DMS79 treated with DMSO at 0.1 percent for 48 hours (cell line): ENCODE measurements at regions not wholly inside any gene's neighbourhood (a gene's known extent, or its start where the extent isn't known, plus 50 kb on each side); places are given as distances from the start of the nearest gene placed in this dataset.

ENCODE experiments used
- DNase-seq: peaks from one replicate; lab custom pipeline; 2025; lab: John Stamatoyannopoulos, UW

DNA sequence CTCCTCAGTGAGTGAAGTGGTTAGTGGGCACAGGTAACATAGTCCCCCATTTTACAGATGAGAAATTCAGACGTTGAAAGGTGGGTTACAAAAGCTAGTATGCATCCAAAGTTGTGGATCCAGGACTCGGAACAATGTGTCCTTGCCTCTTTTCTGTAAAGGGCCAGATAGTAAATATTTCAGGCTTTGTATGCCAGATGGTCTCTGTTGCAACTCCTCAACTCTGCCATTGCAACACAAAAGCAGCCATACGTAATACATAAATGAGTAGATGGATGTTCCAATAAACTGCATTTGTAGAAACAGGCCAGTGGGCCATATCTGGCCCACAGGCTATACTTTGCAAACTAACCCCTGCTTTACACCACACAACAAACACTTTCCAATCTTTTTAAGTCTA lies 166.6 kb upstream of the PKDCC start:
- DNase-seq: no peak

DNA sequence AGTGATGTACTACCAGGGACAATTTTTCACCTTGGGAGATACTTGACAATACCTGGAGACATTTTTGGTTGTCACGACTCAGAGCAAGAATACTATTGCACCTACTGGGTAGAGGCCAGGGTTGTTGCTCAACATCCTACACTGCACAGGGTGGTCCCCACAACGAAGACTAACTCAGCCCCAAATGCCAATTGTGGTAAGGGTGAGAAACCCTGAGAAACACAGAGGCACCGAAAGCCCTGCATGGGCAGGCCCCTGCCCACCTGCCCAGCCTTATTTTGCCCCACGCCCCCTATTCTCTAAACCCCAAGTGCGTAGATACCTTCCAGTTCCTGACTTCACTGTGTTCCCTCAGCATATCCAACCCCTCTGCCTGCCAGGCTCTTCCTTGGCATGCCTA lies 163.1 kb upstream of the PKDCC start:
- DNase-seq: no peak

DNA sequence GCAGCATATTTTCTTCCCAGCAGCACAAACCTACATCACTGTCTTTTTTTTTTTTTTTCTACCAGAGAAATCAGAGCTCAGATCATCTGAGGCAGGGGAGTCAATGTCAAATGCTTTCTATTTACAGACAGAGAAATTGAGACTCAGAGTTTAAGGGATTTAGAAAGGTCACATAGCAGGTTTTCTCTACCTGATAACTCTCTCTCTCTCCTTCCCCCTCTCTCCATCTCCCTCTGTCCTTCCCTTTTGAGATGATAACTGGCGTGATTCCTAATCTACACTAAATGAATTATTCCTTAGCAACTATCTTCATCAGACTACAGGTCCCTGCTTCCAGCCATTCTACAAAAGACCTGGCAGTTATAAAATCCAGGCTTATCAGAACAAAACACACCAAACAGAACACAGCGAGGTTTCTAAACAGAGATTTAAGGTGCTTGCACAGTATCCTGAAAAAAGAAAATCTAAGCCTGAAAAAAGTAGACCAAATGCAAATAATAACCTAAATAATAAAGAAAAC lies 161.6 kb upstream of the PKDCC start:
- no peak for DNase-seq

DNA sequence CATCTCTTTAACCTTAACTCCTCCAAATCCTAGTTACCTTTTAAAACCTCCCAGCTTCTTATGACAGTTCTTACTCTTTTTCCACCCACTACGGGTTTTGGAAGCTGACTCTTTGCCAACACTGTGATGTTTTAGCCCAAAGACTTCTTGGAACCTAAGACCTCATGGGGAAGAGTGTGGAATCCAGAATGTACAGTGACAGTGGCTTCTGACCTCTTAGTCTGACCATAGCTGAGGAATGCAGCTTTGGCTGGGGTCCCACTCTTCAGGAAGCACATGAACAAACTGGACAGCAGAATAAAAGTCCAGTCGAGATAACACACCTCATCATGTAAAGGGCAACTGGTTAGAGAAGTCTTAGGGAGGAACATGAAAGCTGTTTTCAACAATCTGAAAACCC lies 161.1 kb upstream of the PKDCC start:
- no peak for DNase-seq

DNA sequence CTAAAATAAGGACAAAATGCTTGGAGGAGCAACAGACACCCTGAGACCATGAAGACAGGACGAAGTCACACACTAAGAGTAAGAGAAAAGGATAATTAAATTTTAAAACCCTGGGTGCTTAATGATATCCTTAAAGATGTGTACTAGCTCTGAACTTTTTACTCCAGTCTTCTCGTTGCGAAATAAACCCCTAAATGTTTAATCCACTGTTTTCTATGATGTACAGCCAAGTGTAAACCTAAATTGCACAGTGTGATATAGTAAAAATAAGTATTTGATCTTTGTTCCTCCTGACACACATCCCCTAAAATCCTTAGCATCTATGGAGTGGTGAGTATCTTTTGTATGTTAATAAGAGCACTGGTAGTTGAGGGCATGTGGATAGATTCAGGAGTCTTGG lies 157.5 kb upstream of the PKDCC start:
- DNase-seq: no peak

DNA sequence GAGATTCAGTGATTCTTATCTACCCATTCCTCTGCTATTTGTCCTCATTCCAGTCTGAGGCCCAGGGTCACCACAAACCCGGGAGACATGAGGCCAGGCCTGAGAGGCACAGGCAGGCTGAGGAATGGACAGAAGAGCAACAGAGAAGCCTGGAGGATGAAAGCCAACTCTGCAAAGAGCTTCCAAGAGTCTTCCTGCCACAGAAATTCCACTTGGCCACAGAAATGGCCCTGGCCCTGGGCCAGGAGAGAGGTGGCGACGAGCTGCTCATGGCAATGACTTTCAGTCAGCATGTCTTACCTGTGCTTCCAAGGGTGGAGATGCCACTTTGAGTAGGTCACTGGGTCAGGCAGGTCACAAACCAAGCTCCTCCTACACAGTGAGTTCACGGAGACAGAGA lies 155.3 kb upstream of the PKDCC start:
- no peak for DNase-seq

DNA sequence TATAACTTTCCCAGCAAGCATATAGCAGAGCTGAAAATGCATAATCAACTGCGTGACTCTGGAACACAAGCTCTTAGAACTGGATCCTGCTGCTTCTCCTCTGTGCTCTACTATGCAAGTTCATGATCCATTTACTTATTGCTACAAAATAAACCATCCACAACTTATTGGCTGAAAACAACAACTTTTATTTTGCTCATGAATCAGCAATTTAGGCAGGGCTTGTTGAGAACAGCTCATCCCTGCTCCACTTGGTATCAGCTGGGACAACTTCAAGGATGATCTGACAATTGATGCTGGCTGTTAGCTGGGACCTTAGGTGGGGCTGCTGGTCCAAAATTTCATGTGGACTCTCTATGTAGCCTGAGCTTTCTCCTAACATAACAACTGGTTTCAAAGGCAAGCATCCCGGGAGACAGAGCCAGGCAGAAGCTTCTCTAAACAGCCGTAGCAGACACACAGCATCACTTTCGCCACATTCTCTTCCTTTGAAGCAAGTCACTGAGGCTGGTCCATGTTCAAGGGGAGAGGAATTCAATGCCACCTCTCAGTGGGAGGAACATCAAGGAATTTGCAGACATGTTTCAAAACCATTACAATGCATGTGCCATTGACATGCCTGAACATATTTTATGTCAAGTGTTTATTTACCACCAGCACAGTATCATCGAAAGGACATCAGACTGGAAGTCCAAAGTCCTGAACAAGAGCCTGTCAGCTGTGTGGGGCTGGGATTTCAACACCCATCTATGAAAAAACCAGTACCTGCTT lies 153.1 kb upstream of the PKDCC start:
- no peak for DNase-seq

DNA sequence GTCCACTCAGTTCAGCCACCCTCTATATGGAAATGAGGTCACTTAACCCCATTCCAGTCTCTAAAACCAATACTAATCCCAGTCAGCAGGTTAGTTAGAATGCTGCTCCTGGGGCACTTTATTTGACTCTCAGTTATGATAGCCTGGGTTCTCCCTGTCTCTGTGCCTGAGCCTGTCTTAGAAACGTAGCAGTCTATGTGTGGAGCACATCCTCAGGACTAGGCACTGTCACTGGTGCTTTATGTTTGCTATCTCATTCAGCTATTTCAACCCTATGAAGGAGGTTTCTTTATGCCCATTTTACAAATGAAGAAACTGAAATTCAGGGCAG lies 152.5 kb upstream of the PKDCC start:
- DNase-seq: no peak

DNA sequence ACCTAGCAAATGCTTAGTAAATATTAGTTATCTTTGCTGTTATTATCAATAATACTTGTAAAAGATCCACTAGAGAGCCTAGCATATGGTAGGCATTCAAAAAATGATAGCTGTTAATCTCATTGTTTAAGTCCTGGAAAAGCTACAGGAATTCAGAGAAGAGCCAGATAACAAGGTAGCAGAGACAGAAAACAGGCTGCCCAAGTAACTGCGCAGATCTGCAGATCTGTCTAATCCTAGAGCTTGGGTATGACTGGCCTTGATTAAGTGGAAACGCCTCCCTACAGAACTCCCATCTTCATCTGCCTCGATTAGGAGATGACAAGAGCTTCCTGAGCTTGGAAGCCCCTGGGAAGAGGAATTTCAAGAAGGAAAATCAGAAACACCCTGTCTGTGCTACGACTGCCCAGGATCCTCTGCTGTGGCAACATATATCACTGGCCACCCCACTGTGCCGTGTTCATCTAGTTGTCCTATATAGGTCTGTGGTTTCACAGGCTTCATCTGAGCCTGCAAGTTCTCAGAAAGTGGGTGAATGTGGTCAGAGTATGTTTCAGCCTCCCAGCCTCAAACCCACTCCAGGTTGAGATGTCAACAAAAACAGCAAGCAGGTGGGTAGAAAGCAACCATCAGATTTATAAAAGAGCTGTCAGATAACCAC lies 151.5 kb upstream of the PKDCC start:
- no peak for DNase-seq

DNA sequence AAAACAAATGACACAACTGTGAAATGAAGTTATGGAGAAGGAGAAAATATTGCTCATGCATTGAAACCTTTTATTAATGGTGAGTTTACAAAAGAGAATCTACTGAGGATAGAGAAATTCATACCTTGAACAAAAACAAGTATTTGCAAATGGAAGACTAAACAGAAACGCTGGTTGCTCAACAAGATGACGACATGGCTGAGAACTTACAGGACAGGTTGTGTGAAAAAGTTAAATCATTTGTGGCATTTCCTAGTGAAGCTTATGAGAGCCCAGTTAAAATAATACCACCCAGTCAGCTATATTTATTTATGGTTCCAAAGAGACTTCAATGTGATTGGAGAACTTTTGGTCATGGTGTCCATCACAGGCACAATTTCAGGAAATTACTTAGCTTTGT lies 148.6 kb upstream of the PKDCC start:
- DNase-seq: no peak

DNA sequence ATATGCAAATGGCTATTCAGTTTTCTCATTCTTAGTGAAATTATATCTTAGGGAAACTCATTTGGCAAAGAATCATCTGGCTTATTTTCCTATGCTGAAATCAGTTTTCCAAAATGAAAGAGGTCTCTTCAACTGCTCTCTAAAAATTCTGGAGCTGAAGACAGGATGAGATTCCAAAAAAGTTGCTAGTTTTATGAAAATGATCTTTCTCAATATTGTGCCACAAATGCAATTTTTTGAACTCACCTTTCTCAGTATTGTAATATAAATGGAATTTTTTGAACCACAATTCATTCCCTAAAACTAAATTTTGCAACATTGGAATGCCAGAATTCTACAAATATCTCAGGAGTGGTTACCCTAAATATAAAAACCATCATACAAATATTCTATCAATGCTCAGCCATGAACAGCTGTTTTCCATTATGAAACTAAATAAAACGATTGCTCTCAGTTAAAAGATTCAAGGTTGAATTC lies 147.7 kb upstream of the PKDCC start:
- no peak for DNase-seq

DNA sequence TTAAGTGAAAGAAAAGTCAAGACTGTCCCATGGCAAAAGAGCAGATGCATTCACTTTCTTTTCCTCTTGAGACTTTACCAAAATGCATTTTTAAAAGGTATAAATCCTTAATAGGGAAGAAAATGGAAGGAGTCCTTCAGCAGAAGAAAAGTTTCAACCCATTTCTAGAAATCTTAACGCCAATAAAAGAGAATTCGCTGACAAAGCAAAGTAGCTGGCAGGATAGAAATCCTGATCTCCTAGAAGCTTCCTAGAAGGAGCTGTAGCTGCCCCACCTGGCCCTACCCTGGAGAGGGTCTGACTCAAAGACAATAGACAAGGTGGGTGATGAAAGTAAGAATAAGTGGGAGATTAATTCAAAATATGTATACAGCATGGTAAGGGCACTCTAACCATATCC lies 144.9 kb upstream of the PKDCC start:
- no peak for DNase-seq

DNA sequence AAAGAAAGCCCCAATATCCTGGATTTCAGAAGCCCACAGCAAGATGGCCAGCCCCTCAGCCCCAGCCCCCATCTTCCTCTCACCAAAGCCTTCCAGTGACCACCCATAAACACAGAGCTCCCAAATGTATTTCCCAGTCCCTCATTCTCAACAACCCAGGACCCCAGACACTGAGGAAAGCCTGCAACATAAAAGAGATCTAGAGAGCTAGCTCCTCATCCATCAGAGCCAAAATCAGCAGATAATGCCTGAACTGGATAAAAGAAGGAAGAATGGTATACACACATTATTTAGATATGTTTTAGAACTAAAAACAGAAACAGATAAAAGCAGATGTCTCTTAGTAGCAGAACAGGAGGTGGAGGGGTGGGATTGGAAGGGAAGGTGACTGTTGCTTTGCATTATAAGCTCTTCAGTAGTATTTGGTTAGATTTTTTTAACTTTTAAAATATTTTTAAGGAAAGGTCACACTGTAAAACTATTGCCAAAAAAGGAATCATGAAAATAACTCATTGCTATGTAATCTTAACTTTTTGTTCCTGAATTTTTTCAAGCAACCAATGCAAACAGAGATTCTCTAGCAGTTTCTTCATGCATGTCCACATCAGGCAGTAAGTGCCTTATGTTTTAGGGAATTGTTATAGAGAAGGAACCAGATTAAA lies 144.2 kb upstream of the PKDCC start:
- DNase-seq: no peak

DNA sequence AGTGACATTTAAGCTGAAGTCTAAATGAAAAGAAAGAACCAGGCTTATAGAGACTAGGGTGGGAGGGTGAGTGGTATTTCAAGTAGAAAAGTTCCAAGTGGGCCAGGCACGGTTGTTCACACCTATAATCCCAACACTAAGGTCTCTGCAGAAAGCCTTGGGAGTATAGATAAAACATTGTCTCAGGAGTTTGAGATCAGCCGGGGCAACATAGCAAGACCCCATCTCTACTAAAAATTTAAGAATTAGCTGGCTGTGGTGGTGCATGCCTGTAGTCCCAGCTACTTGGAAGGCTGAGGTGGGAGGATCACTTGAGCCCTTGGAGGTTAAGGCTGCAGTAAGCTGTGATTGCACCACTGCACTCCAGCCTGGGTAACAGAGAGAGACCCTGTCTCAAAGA lies 143.4 kb upstream of the PKDCC start:
- DNase-seq: no peak

DNA sequence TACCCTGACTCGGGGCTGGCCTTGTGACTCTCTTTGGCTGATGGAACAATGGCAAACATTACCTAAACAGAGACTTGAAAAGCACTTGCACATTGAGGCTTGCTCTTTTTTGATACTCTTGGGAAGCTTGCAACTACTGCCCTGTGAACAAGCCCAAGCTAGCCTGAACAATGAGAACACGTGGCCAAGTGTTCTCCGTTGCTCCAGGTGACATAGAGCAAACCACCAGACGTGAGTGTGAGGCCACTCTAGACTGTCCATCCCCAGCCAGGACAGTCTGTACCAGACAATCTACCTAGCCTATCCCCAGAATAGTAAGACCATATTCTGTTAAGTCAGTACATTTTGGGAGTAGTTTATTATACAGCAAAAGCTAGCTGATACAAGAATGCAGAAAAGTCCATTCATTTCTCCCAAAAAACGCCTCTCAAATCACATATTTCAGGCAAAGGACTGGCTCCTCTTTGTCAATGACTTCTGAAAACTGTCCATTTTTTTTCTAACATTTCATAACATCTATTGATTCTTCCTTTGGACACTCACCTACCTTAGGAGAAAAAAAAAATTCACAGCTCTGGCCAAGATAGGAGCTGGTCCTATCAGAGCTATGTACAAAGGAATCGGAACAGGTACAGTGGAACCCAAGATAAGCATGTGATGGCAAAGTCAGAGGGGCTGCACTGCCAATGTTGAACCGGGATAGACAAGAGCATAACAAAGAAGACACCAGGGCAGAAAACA lies 142.1 kb upstream of the PKDCC start:
- no peak for DNase-seq

DNA sequence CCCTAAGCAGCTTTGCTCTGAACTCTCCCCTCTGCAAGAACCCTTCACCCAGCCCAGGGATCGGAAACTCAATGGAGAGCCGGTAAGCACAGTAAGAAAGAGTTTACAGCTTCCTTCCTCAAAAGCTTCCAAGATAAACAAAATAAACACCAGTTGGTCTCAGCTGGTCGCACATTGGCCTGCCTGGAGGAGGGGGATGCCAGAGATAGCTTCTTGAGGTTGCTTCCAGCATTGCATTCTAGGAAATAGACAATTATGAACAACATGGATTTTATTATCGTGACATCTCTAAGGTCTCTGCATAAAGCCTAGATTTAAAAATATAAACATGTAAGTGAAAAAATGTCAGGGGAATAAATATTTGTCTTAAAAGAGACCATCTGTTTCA lies 141.5 kb upstream of the PKDCC start:
- DNase-seq: no peak

DNA sequence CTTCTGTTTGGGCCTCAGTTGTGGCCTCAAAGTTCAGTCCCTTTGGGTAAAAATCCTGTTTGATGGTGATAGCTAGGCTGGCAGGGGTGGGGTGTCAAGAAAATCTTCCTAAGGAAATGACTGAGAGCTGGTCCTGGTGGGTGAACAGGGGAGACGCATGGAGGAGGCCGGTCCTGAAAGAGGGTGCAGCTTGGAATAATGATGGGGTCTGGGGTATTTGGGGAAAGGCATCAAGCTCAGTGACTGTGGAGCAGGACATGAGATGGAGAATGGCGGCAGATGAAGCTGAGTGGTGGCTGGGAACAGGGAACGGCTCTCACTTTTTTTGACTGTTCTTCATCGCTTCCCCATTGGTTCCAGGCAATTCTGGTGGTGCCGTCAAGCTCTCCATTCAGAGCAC lies 140.7 kb upstream of the PKDCC start:
- no peak for DNase-seq

DNA sequence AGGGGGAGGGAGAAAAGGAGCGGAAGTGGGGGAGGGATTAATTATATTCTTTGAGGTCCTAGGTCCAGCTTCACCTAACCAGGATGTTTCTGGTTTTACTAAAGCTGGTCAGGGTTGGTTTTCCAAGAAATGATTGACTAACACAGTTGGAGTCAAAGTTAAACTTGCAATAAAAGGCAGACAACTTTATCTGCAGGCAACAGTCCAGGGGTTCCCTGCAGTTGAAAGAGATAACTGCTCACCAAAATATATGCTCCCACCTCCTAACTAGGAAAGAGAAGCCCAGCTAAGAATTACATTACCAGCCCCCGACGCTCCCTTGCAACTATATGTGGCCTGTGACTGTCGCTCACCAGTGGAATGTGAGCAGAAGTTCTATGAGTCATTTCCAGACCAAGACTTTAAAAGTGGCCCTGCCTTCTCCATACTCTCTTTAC lies 140.0 kb upstream of the PKDCC start:
- DNase-seq: no peak

DNA sequence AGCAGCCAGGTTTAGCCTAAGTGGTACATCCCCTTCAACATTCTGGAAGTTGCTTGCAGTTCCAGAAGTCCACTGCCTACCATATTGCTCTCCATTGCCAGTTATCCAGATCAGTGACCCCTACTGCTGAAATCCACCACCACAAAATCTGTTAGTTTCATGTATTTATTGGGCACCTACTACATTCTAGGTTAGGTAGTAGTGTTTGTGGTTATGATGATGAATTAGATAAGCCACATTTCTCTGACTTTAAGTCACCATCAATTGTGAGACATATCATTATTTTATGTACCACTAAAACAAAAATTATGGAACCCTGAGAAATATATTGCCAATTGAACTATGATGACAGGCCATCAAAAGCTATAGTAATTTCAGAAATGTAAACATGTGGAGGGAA lies 139.5 kb upstream of the PKDCC start:
- DNase-seq: no peak

DNA sequence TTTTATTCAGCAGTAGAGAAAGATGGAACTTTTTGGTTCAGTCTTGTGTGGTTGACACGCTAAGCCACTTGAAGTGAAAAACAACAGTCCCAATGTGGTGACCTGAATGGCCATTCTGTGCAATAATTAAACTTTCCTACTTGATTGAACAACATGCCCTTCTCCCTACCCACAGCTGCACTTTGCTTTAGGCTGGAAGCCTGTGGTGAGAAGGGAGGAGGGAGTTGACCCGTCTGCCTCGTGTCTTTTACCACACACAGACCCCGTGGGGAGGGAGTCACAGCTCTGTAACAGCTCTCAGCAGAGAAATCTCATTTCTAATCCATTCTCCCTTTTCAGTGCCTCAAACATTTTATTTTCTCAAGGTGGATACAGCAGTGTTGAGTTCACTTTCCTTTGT lies 138.2 kb upstream of the PKDCC start:
- no peak for DNase-seq

DNA sequence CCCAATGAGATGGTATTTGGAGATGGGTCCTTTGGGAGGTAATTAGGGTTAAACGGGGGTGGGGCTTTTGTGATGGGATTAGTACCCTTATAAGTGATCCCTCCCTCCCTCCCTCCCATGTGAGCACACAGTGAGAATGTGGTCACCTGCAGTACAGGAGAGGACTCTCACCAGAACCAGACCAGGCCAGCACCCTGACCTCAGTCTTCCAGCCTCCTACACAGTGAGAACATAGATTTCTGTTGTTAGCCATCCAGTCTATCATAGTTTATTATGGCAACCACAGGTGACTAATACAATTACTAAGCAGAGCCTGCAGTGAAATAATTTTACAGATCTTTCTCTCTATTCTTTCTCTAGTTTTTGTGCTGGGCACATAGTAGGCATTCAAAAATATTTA lies 137.7 kb upstream of the PKDCC start:
- no peak for DNase-seq

DNA sequence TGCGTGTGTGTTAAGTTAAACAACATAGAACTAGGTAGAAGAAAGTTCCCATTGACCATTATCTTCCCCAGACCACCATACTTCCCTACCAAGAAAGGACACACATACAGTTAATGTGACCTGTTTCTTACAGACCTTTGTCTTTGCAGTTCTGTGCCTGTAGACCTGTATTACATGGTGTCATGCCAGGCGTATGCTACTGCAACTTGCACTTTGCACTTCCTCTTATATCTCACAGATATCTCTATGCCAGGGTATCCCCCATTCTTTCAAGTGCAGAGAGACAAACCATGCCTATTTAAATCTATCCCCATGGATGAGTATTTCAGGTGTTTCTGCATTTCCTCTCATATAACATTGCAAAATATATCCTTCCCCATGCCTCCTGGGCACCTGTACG lies 136.8 kb upstream of the PKDCC start:
- DNase-seq: no peak

DNA sequence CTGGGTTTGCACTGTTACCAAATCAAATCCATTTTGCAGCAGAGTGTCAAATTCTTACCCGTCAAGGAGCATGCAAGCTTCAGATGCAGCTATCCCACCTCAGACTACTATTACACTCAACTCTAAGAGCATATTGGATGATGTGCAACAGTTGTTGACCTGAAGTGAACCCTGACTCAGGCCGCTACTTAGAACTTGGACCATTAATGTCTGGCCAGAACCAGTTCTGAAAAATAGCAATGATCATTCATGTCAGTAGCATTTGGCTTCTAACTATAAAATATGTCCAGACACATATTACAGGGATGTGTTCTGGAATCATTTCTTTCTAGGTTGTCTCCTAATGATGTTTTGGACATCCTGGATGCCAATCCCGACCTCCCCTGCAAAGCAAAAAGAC lies 135.5 kb upstream of the PKDCC start:
- DNase-seq: no peak
